ENCODE measurements at regions not wholly inside any gene's neighbourhood (a gene's known extent, or its start where the extent isn't known, plus 50 kb on each side); places are given as distances from the start of the nearest gene placed in this dataset.

GRCh38 chr18:74023220-74023619, 124.4 kb downstream of the FBXO15 start:
- DNase-seq = no peak

GRCh38 chr18:74019864-74020263, 127.8 kb downstream of the FBXO15 start:
- DNase-seq = no peak

- no peak for DNase-seq
These were observed 133.7 kb downstream of the FBXO15 start for GRCh38 chr18:74013955-74014354.

GRCh38 chr18:74012954-74013630, 134.5 kb downstream of the FBXO15 start:
- DNase-seq = no peak

GRCh38 chr18:74006143-74006542, 141.5 kb downstream of the FBXO15 start:
- DNase-seq = no peak

GRCh38 chr18:74005320-74006109, 142.1 kb downstream of the FBXO15 start:
- DNase-seq = no peak

GRCh38 chr18:73992242-73993022, 155.2 kb downstream of the FBXO15 start:
- no peak for DNase-seq

GRCh38 chr18:73991570-73991969, 156.1 kb downstream of the FBXO15 start:
- DNase-seq = no peak

GRCh38 chr18:73990258-73990657, 157.4 kb downstream of the FBXO15 start:
- DNase-seq = no peak

- DNase-seq = no peak
These were observed 160.2 kb downstream of the FBXO15 start for GRCh38 chr18:73987247-73987980.

GRCh38 chr18:73986711-73987110, 160.9 kb downstream of the FBXO15 start:
- DNase-seq = no peak

GRCh38 chr18:73985855-73986625, 161.6 kb downstream of the FBXO15 start:
- DNase-seq = no peak

GRCh38 chr18:73983970-73984369, 163.7 kb downstream of the FBXO15 start:
- no peak for DNase-seq

GRCh38 chr18:73983496-73983895, 164.1 kb downstream of the FBXO15 start:
- DNase-seq = no peak

- DNase-seq = no peak
These were observed 165.8 kb downstream of the FBXO15 start for GRCh38 chr18:73981796-73982195.

- peak; percentile 29 for DNase-seq
These were observed 167.2 kb downstream of the FBXO15 start for GRCh38 chr18:73980289-73980979.

GRCh38 chr18:73979742-73980141, 167.9 kb downstream of the FBXO15 start:
- DNase-seq = no peak

GRCh38 chr18:73976433-73976832, 171.2 kb downstream of the FBXO15 start:
- DNase-seq = no peak

GRCh38 chr18:73975266-73975665, 172.4 kb downstream of the FBXO15 start:
- DNase-seq = no peak

GRCh38 chr18:73973972-73974371, 173.7 kb downstream of the FBXO15 start:
- DNase-seq = no peak

GRCh38 chr18:73966954-73967353, 180.7 kb downstream of the FBXO15 start:
- no peak for DNase-seq

- no peak for DNase-seq
These were observed 185.4 kb downstream of the FBXO15 start for GRCh38 chr18:73962256-73962655.

All from RPMI8226 (cell line).